C1 segment of cervical spinal cord (tissue), 14 donors: ENCODE measurements at regions not wholly inside any gene's neighbourhood (a gene's known extent, or its start where the extent isn't known, plus 50 kb on each side); places are given as distances from the start of the nearest gene placed in this dataset.

Source experiments
- DNase-seq, 14 donors: peaks; one replicate each; lab custom pipeline; 2025; lab: John Stamatoyannopoulos, UW

DNA sequence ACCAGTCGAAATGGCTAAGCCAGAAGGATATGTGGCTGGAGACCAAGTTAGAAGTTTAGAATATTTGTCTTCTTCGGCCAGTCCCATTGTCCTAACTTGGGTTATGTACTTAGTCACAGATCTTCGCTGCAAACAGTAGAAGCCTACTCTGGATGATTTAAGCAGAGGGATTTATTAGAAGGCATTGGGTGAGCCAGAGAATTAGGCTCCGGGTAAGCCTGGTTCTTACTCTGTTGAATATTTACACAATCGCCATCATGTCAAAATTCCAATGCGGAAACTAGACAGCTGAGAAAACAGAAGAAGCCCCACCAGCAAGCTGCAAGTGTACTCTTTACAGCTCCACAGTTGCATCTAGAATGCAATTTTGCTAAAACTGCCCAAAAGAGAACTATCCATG is 276.6 kb downstream of the CMPK2 start:
- no peak for DNase-seq

DNA sequence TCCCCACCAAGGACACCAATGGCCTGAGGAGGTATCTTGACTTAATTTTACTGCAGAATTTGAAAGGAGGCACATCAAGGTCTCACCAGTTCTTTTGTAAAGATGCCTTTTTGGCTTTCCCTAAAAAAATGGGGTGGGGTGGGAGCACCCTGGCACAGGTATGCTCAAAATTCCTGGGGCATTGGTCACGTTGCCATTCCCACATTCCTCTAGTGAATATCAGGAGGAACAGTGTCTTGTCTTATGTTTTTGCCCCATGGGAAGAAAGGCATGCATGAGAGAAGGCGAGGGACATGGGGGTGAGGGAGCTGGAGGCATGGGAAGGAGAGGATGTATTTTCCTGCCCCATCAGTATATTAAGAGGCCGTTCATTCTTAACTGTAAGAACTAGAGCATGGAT is 275.3 kb downstream of the CMPK2 start:
- DNase-seq, result no peak

DNA sequence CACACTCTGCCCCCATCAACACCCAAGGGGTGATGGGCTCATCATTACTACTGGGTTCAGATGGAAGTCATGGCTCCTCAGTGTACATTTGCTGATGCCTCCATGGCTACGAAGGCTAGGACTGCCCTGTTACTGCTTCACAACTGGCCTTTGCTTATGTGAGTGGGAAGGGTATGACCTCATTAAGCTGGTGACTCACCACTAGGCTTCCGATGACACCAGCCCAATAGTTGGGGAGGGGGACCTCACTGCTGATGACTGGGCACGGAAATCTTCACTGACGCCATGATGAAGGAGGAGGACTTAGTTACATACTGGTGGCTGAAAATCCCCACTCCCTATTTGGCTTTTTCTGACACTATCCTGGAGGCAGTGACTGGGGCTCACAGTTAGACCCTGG is 263.2 kb downstream of the CMPK2 start:
- no peak for DNase-seq

DNA sequence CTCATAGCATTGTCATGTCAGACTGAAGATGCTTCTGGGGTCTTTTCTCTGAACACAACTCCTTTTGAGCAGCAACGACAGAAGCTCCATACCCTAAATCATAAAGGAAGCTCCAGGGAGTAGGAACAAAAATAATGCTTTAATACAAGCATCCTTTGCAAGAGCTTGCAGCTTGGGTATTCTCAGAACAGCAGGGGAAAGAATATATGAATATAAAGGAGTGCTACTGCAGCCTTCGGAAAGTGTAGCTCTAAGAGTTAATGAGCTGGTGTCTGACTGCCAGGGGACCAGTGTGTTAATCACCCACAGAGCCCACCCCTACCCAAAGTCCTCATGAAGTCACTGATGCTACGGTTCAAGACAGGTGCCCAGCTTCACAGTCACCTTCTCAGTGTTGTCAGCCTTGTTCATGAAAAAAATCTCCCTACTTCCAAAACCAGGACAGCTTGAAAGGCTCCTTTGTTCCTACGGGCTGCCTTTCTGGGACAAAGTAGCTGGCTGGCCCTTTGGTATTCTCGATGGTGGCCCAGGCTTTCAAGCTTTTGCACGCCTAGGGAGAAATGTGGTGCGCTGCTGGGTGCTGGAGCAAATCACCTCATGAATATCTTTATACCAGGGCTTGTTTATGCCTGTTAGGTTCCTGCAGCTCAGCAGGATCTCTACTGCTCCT is 259.7 kb downstream of the CMPK2 start:
- peak in 2 of 14 donors; percentile 1 to 2 for DNase-seq

DNA sequence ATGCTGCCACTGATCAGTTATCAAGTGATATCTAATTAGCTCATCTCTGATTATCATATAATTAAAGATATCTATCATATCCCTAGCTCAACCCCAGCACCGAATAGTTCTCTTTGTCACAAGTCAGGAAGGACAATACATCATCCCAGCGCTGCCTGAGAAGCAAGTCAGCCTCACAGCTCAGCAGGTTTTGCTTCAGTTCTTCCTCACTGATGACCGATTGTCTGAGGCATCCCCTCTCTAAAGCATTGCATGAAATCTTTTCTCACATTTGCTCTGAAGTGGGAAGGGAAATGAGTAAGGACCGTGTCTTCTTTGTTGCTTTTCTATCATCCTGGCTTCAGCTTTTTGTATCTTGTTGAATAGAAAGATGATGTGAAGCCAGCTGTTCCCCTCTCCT is 247.9 kb downstream of the CMPK2 start:
- no peak for DNase-seq

DNA sequence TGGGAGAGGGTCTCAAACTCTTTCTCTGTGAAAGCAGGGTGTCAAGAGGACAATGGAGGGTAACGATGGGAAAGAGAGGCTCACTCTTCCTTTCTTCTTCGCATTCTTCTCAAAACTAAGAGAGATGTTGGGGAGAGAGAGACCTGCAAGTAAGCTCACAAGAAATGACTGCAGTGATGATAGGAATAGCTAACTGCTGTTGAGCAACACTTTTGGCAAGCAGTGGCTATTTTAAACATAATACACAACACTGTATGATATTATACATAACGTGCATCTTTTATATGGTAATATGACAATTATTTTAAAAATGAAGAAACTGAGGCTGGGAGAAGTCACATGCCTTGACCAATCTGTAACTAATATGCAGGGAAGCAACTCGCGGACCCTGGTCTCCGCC is 247.5 kb downstream of the CMPK2 start:
- DNase-seq, result no peak

GRCh38 chr2:6623746-6624145 is 242.0 kb downstream of the CMPK2 start:
- DNase-seq, result no peak

DNA sequence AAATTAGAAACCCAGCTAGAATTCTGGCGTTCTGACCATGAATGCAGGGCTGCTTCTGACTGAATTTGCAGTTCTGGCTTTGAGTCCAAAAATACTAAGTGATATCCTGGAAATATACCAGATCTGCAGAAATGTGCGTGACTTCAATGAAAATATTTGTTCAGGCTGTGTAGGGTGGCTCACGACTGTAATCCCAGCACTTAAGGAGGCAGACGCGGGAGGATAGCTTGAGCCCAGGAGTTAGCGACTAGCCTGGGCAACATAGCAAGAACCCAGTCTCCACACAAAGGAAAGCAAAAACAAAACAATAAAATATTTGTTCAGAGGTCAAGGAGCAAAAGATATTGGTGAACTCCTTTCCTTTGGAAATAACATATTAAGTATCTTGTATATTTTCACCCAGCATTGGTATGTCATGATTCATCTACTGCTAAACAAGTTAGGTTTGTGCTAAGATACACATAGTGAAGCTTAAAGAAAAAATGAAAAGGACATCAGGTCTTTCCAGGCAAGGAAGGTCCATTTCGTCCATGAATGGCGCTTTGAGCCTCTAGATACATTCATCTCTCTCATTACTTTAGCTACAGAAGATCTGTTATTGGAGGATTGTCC is 239.2 kb downstream of the CMPK2 start:
- no peak for DNase-seq

DNA sequence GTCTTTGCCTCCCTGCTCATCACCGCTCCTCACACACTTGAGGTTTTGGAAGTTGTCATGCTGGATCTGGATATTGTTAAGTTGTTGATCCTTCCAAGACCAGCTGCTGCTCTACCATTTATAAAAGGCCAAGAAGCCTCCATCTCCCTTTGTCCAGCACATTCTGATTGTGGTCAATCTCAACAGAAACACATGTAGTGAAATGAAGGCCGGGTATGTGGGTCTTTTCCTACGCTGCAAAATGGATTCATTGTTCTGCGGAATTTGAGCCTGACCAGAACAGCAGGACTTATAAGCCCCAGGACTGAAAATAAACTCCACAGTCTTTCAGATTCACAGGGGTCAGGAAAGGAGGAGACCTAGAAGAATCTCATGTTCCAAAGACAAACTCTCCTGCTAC is 238.4 kb downstream of the CMPK2 start:
- no peak for DNase-seq

- no peak for DNase-seq
Observed at GRCh38 chr2:6630209-6630608, 235.5 kb downstream of the CMPK2 start.

DNA sequence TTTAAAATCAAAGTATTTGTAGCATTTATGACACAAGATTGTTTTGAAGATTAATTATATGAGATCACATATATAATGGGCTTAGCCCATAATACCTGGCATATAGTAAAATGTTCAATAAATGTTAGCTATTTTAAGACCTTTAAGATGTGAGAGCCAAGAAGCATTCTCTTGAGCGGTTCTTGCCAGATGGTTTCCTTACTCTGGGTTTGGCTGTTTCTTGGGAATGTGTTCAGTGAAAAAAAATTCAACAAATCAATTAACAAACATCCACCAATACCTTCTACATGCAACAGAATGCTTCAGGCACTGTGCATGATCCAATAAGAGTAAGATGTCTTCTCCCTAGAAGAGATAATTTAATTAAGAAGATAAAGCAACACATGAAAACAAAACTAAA is 230.4 kb downstream of the CMPK2 start:
- DNase-seq, result no peak

DNA sequence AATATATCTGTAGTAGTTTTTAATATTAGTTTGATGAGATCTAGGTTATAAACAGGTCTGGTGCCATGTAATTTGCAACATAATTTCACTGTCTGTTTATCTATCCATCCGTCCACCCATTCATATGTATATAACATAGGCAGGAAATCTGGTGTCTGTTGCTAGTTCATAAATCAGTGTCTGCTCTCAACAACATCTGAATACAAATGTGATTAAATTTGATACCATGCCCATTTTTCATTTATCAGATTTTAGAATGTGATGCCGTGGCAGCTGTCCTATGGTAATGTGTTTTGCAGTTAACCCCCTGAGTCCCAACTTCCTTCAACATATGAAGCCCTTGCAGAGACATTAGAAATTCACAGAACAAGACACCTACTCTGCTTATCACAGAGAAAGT is 228.4 kb downstream of the CMPK2 start:
- DNase-seq, result no peak

GRCh38 chr2:6639929-6640620 is 225.6 kb downstream of the CMPK2 start:
- DNase-seq, result no peak

- DNase-seq, result no peak
Observed at GRCh38 chr2:6640621-6641015, 225.1 kb downstream of the CMPK2 start.

GRCh38 chr2:6641956-6642355 is 223.8 kb downstream of the CMPK2 start:
- DNase-seq, result peak in 1 of 14 donors; percentile 12

DNA sequence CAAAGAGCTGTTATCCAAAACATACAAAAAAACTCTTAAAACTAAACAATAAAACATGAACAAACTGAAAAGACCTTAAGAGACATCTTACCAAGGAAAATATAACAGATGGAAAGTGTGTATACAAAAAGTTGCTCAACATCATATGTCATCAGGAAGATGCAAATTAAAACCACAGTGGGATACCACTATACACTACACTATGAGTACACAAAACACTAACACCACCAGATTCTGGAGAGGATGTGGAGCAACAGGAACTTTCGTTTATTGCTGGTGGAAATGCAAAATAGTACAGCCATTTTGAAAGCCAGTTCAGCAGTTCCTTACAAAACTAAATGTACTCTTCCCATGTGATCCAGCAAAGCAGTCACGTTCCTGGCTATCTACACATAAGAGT is 221.4 kb downstream of the CMPK2 start:
- no peak for DNase-seq

GRCh38 chr2:6645004-6645403 is 220.7 kb downstream of the CMPK2 start:
- no peak for DNase-seq

DNA sequence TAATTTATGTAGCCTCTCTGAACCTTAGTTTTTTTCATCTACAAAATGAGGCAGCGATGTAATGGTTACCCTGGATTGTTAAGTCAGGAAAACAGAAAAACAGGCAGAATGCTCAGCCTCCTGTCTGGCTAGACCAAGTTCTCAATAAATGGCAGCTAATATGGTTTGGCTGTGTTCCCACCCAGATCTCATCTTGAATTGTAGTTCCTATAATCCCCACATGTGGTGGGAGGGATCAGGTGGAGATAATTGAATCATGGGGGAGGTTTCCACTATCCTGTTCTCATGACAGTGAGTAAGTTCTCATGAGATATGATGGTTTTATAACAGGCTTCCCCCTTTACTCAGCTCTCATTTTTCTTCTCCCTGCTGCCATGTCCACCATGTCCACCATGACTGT is 220.0 kb downstream of the CMPK2 start:
- DNase-seq, result no peak

DNA sequence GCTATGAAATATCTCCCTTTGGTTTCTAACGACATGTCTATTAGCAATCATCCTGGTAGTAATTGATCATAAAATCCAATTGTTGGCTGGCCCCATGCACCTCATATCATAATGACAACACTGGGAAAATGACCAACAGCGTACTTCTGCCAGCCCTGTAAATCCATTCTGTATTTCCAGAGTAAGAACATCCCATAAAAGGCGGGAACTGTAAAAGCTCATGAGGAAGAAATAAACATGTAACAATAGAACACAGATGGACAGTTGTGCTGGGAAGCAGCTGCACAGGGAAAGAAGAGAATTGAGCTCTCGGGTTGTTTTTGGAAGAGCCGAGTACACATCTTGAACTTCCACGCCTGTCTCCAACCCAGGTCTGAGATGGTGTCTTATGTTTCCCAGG is 218.7 kb downstream of the CMPK2 start:
- DNase-seq, result no peak

DNA sequence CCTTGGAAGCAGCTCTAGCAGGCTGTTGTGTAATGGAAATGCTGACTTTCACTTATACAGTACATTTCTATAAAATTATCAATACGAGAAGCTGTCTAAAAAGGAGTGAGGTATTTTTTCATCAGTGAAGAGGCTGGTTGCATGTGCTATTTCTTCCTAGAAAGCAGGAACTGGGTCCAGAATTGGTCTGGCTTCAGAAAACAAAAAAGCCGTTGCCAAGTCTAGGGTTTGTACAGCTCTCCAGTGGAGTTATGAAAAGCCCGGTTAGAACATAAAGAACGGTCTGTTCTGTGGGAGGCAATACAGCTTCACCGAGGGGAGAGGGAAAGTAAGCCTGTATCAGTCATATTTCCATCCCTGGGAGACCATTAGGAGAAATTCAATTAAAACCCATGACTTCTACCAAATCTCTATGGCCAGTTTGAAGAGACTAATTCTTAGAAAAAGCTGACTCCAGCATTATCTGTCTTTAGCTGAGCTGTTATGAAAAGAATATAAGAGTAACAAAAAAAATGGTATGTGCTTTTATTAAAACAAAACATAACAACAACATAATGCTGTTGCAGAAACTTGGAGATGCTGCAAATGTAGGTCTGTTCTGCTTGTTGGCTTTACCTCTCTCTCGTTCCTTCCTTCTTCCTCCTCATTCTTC is 217.0 kb downstream of the CMPK2 start:
- peak in 3 of 14 donors; percentile 3 to 7 (median 4) for DNase-seq

DNA sequence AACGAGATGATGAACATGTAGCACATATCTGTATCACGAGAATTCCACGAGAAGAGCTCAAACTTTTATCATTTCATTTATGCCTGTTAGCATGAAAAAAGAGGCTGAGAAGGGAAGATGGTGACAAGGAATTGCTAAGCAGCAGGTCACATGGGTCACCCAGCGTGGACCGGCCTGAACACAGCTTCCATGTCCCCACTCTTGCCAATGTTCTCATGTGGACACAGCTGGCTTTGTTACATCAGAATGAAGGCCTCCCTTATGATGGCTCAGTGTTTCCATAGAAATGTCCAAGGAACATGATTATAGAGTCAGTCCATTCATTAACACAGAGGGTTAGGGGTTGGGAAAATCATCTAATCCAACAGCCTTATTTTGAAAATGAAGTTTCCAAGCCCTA is 215.4 kb downstream of the CMPK2 start:
- peak in 9 of 14 donors; percentile 2 to 32 (median 12) for DNase-seq

GRCh38 chr2:6652251-6652650 is 213.5 kb downstream of the CMPK2 start:
- no peak for DNase-seq
